B cell (primary cell): ENCODE measurements at regions not wholly inside any gene's neighbourhood (a gene's known extent, or its start where the extent isn't known, plus 50 kb on each side); places are given as distances from the start of the nearest gene placed in this dataset.

ENCODE experiments used
- ATAC-seq: fragments of 200-7000 bp; cut with Tn5 transposase; one replicate; pipeline ENCODE4 v1.10.0; 2021; ENCODE audit warnings: low read depth, mild to moderate bottlenecking, moderate number of reproducible peaks, moderate library complexity
- CTCF ChIA-PET: fragments of 350-600 bp; sonication (Branson Sonifier 250); formaldehyde crosslinking; loops from one replicate; lab custom pipeline; 2021; ENCODE audit warnings: antibody characterized with exemption, inconsistent platforms; lab: Charles Lee
- POLR2A ChIA-PET: fragments of 350-600 bp; sonication (Branson Sonifier 250); formaldehyde crosslinking; loops from one replicate; lab custom pipeline; 2021; ENCODE audit warnings: antibody characterized with exemption; lab: Charles Lee
- DNase-seq: peaks from one replicate; pipeline ENCODE4 v3.0.0; 2013
- H2AFZ ChIP-seq: 2 replicates; pipeline ENCODE4 v1.6.1; 2012; ENCODE audit warnings: mild to moderate bottlenecking, low read depth, low read length; ENCODE audit not compliant: insufficient read depth, poor library complexity, severe bottlenecking
- H3K27ac ChIP-seq, 2 donors: 1 replicate in 1 of 2; 2 replicates in 1 of 2; pipeline ENCODE4 v1.5.1; 2012 to 2013; ENCODE audit warnings: low read length in 2 of 2, mild to moderate bottlenecking in 2 of 2, moderate library complexity in 1 of 2
- H3K27me3 ChIP-seq, 4 experiments: fragments of 200-600 bp in 1 of 4; sonication (generic) in 1 of 4; replicated peaks in 1 of 4; 1 replicate in 2 of 4; 2 replicates in 2 of 4; pipeline versions ENCODE4 v1.6.1 to v1.7.0; 2013 to 2016; ENCODE audit warnings: low read length in 3 of 4, mild to moderate bottlenecking in 2 of 4, mixed read lengths in 1 of 4, moderate library complexity in 1 of 4; ENCODE audit not compliant: insufficient read depth in 4 of 4, control insufficient read depth in 3 of 4; ENCODE audit errors: control extremely low read depth in 1 of 4
- H3K36me3 ChIP-seq, 2 experiments: replicated peaks in 1 of 2; 1 replicate in 1 of 2; 2 replicates in 1 of 2; pipeline versions ENCODE4 v1.6.1 to v1.7.1; 2013; ENCODE audit warnings: low read length in 1 of 2; ENCODE audit not compliant: insufficient read depth in 2 of 2, control insufficient read depth in 1 of 2; ENCODE audit errors: control extremely low read depth in 1 of 2, extremely low read depth in 1 of 2
- H3K4me1 ChIP-seq, 2 donors: fragments of 200-600 bp in 1 of 2; sonication (generic) in 1 of 2; 1 replicate in 1 of 2; 2 replicates in 1 of 2; pipeline versions ENCODE4 v1.5.1 to v1.6.1; 2013 to 2017; ENCODE audit warnings: low read length in 2 of 2; ENCODE audit not compliant: control insufficient read depth in 2 of 2, insufficient read depth in 2 of 2
- H3K4me2 ChIP-seq: replicated peaks from 2 replicates; pipeline ENCODE3; 2012; ENCODE audit warnings: mild to moderate bottlenecking, low read depth, low read length; ENCODE audit not compliant: poor library complexity, severe bottlenecking
- H3K4me3 ChIP-seq, 5 experiments: fragments of 200-600 bp in 1 of 5; sonication (generic) in 1 of 5; 1 replicate in 3 of 5; 2 replicates in 2 of 5; pipeline versions ENCODE4 v1.5.1 to v1.7.0; 2011 to 2016; ENCODE audit warnings: low read length in 4 of 5, mild to moderate bottlenecking in 4 of 5, low read depth in 2 of 5, control low read depth in 1 of 5, moderate library complexity in 1 of 5; ENCODE audit not compliant: insufficient read depth in 1 of 5; ENCODE audit errors: control extremely low read depth in 1 of 5, extremely low read depth in 1 of 5
- H3K79me2 ChIP-seq: fragments of 200-600 bp; sonication (generic); one replicate; pipeline ENCODE4 v1.6.0; 2016; ENCODE audit warnings: low read length; ENCODE audit not compliant: control insufficient read depth, insufficient read depth
- H3K9ac ChIP-seq: fragments of 200-600 bp; sonication (generic); 2 replicates; pipeline ENCODE4 v1.6.1; 2017; ENCODE audit warnings: mild to moderate bottlenecking, low read length, moderate library complexity
- H3K9me3 ChIP-seq, 3 donors: one replicate each; pipeline versions ENCODE4 v1.6.1 to v1.7.1; 2013; ENCODE audit warnings: low read length in 2 of 3; ENCODE audit not compliant: control insufficient read depth in 2 of 3, insufficient read depth in 1 of 3; ENCODE audit errors: control extremely low read depth in 1 of 3
- H4K20me1 ChIP-seq: 2 replicates; pipeline ENCODE4 v1.6.0; 2012; ENCODE audit warnings: mild to moderate bottlenecking, low read length; ENCODE audit not compliant: insufficient read depth, control insufficient read depth, poor library complexity, severe bottlenecking
- H3K27ac Mint-ChIP-seq: one replicate; pipeline ENCODE4 v1.8.0; 2021; ENCODE audit warnings: mixed read lengths
- H3K27me3 Mint-ChIP-seq: one replicate; pipeline ENCODE4 v1.8.0; 2021; ENCODE audit warnings: mixed read lengths
- H3K4me1 Mint-ChIP-seq: one replicate; pipeline ENCODE4 v1.8.0; 2021; ENCODE audit warnings: mixed read lengths
- H3K4me3 Mint-ChIP-seq: one replicate; pipeline ENCODE4 v1.8.0; 2021; ENCODE audit warnings: mixed read lengths
- H3K9me3 Mint-ChIP-seq: one replicate; pipeline ENCODE4 v1.8.0; 2022; ENCODE audit warnings: mixed read lengths; ENCODE audit not compliant: insufficient read depth
- EZH2 ChIP-seq: IDR thresholded peaks from 2 replicates; pipeline ENCODE4 v1.6.1; 2012; ENCODE audit warnings: borderline replicate concordance, low read depth, mild to moderate bottlenecking, moderate library complexity, low read length; ENCODE audit not compliant: insufficient read depth, poor library complexity, severe bottlenecking
- WGBS: methylation state at CpG from one replicate; pipeline ENCODE4 v1.1.5; 2013; ENCODE audit warnings: missing lambda C conversion rate; ENCODE audit not compliant: insufficient coverage; 5-methylcytosine and 5-hydroxymethylcytosine counted together
- intact Hi-C: fragments of 100-400 bp; cut with micrococcal nuclease; formaldehyde crosslinking; loops from one replicate; pipeline ENCODE4 v1.10.0; 2022
- TF ChIP-seq, protein P1 (sequence below): fragments of 200-600 bp; IDR thresholded peaks from one replicate; pipeline ENCODE4 v1.8.0; 2022; ENCODE audit warnings: antibody characterized with exemption, mild to moderate bottlenecking

DNA sequence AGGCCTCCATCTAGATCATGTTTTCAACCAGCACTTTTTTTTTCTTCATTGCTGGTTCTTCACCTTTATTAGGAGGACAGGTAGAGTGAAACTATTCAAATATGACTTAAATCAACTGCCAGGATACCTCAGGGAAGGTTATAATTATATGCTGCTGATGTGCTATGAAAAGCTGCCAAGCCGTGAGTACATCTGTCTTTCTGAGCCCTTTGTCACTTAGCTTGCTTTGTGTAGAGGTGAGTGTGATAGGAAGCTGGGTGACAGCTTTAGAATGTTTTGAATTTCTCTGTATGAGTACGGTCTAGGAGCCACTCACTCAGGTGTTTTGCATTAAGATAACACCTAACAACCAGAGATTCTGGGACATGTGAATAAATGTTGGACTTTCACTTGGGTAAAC, 365.2 kb downstream of the OTUD1 start:
- H3K27ac Mint-ChIP-seq, result no peak overlapping the region
- Histone ChIP-seq H3K4me2 (no peak overlapping the region), H3K9ac (no peak overlapping the region), H3K27me3 (no peaks in the 10 kb centered on the region), H3K36me3 (no peaks in the 10 kb centered on the region), H4K20me1 (no peaks in the 10 kb centered on the region), H3K79me2 (no peaks in the 10 kb centered on the region), H3K9me3 (peaks cover 0 to 2% (median 0%) of the 10 kb centered on the region in 3 donors), H2AFZ (no peak overlapping the region), H3K4me1 (no peaks in the 10 kb centered on the region), H3K27ac (no peak overlapping the region), H3K4me3 (no peak overlapping the region)
- CTCF ChIA-PET, result no interaction called here
- POLR2A ChIA-PET, result no interaction called here
- ATAC-seq (no peak), DNase-seq (no peak)
- TF ChIP-seq EZH2, result no peak
- TF ChIP-seq, protein P1, sequence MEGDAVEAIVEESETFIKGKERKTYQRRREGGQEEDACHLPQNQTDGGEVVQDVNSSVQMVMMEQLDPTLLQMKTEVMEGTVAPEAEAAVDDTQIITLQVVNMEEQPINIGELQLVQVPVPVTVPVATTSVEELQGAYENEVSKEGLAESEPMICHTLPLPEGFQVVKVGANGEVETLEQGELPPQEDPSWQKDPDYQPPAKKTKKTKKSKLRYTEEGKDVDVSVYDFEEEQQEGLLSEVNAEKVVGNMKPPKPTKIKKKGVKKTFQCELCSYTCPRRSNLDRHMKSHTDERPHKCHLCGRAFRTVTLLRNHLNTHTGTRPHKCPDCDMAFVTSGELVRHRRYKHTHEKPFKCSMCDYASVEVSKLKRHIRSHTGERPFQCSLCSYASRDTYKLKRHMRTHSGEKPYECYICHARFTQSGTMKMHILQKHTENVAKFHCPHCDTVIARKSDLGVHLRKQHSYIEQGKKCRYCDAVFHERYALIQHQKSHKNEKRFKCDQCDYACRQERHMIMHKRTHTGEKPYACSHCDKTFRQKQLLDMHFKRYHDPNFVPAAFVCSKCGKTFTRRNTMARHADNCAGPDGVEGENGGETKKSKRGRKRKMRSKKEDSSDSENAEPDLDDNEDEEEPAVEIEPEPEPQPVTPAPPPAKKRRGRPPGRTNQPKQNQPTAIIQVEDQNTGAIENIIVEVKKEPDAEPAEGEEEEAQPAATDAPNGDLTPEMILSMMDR, result no peak
- H3K4me3 Mint-ChIP-seq, result no peak overlapping the region
- no peaks in the 10 kb centered on the region for H3K4me1 Mint-ChIP-seq
- H3K27me3 Mint-ChIP-seq, result no peaks in the 10 kb centered on the region
- intact Hi-C loops, result no loop called here
- 71% methylated on average over 1 of the region's 2 CpGs for WGBS
- peaks cover 5% of the 10 kb centered on the region for H3K9me3 Mint-ChIP-seq

DNA sequence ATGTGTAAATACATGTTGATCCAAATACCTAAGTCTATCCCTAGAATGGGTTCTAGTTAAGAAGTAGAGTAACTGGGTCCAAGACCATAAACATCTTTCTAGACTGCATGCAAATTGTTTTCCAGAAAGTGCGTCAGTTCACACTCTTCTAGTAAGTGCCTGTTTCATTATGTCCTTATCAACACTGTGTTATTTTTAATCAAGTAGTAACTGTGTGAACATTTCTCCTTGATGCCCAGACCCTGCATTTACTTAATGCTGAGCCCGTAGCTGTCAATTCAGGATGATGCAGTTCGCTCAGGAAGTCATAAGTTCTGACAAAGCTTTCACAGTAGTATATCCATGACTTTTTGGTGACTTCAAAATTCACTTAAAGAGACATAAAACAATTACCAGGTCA, 374.8 kb downstream of the OTUD1 start:
- H3K4me3 ChIP-seq, result no peak overlapping the region
- no peaks in the 10 kb centered on the region for H3K4me1 ChIP-seq
- no CpG with 5 or more reads among the region's 3 CpGs for WGBS
- H3K36me3 ChIP-seq, result no peaks in the 10 kb centered on the region
- no peaks in the 10 kb centered on the region for H3K4me1 Mint-ChIP-seq
- H3K9ac ChIP-seq, result no peak overlapping the region
- H3K79me2 ChIP-seq, result no peaks in the 10 kb centered on the region
- TF ChIP-seq, protein P1, result no peak
- no peak for TF ChIP-seq EZH2
- H2AFZ ChIP-seq, result no peak overlapping the region
- no peaks in the 10 kb centered on the region for H3K9me3 ChIP-seq
- H3K4me3 Mint-ChIP-seq, result no peak overlapping the region
- H3K27me3 Mint-ChIP-seq, result no peaks in the 10 kb centered on the region
- no peaks in the 10 kb centered on the region for H3K27me3 ChIP-seq
- H3K9me3 Mint-ChIP-seq, result no peaks in the 10 kb centered on the region
- no peak overlapping the region for H3K27ac ChIP-seq
- no peaks in the 10 kb centered on the region for H4K20me1 ChIP-seq
- intact Hi-C loops, result no loop called here
- CTCF ChIA-PET, result no interaction called here
- no peak for ATAC-seq
- no peak for DNase-seq
- no peak overlapping the region for H3K4me2 ChIP-seq
- H3K27ac Mint-ChIP-seq, result no peak overlapping the region
- POLR2A ChIA-PET, result no interaction called here
